GM13976 (cell line): ENCODE measurements at regions not wholly inside any gene's neighbourhood (a gene's known extent, or its start where the extent isn't known, plus 50 kb on each side); places are given as distances from the start of the nearest gene placed in this dataset.

ENCODE experiments used
- DNase-seq: peaks from one replicate; pipeline ENCODE4 v3.0.0; 2012; ENCODE audit warnings: low spot score
- in situ Hi-C: fragments of 300-500 bp; cut with MboI; formaldehyde crosslinking; loops from one replicate; pipeline ENCODE4 v1.12.0; 2022; ENCODE audit warnings: low sequenced_read_pairs, mixed read lengths, inconsistent platforms; ENCODE audit not compliant: unreplicated experiment
- TF ChIP-seq, protein P1 (sequence below): IDR thresholded peaks from 2 replicates; pipeline ENCODE4 v1.5.1; 2012; ENCODE audit warnings: borderline replicate concordance, mild to moderate bottlenecking; ENCODE audit not compliant: insufficient read depth; ENCODE audit errors: extremely low read depth, missing control alignments, control extremely low read depth

DNA sequence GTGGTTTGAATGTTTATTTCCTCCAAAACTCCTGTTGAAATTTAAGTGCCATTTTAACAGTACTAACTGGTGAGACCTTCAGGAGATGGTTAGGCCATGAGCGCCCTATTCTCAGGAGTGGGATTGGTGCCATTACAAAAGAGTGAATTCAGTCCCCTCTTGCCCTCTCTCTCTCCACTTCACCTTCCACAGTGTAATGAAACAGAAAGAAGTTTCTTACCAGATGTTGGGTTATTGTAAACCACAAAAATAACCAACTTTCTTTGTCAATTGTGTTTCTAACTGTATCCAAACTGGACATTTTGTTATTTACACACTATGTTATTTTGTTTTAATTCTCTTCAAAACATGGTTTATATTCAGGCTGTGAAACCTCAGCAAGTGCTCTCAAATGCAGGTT is 1734.3 kb downstream of the PCDH7 start:
- no peak for DNase-seq
- TF ChIP-seq, protein P1, sequence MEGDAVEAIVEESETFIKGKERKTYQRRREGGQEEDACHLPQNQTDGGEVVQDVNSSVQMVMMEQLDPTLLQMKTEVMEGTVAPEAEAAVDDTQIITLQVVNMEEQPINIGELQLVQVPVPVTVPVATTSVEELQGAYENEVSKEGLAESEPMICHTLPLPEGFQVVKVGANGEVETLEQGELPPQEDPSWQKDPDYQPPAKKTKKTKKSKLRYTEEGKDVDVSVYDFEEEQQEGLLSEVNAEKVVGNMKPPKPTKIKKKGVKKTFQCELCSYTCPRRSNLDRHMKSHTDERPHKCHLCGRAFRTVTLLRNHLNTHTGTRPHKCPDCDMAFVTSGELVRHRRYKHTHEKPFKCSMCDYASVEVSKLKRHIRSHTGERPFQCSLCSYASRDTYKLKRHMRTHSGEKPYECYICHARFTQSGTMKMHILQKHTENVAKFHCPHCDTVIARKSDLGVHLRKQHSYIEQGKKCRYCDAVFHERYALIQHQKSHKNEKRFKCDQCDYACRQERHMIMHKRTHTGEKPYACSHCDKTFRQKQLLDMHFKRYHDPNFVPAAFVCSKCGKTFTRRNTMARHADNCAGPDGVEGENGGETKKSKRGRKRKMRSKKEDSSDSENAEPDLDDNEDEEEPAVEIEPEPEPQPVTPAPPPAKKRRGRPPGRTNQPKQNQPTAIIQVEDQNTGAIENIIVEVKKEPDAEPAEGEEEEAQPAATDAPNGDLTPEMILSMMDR = no peak
- in situ Hi-C loops = no loop called here

DNA sequence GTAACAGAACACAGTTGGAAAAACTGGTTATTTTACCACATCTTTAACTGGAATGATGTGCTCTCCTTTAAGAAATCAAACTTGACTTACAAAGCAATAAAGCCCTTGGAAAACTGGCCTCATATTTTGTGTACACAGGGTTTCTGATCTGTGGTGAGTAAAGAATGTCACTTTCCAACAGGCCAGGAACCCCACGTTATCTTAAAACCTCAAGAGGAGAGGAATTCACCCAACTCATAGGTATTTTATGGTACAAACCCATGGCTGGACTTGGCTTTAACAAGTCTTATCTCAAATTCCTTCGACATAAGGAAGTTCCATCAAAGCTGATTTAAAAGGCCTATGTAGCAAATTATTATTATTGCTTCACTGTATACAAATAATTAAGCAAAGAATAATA is 1735.1 kb downstream of the PCDH7 start:
- no peak for DNase-seq
- in situ Hi-C loops = no loop called here
- TF ChIP-seq, protein P1 = no peak

DNA sequence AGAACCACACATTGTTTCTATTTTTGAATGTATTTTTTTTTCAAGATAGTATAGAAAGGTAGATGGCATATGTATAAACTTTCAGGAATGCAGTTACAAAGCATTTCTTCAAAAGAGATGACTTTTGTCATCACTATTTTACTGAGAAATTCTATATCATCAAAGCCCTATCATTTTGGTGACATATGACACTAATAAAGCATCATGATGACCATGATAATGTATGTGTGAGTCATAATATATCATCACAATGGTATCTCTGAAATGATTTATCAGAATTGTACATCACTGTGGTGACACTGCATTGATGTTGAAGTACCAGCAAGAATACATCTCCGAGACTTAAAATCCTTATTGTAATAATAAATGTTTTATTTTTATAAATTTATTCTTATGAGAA is 1740.8 kb downstream of the PCDH7 start:
- in situ Hi-C loops = no loop called here
- TF ChIP-seq, protein P1 = no peak
- DNase-seq = no peak

DNA sequence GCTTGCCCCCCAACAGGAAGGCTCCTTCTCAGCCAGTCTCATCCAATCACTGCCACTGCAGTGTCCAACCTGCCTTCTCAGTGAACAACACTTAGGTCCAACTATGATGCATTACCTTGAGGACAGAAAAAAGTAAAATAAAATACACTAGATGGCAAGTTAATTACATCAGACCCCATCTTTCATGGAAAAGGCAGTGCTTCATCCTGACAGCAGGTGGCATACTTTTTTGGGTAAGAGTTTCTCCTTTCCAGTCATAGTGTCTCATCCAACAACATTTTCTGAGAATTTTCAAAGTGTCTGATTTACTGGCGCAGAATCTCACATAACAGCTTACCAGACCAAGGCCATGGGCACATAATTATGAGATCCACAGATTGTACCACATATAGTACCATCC is 1742.8 kb downstream of the PCDH7 start:
- TF ChIP-seq, protein P1 = no peak

DNA sequence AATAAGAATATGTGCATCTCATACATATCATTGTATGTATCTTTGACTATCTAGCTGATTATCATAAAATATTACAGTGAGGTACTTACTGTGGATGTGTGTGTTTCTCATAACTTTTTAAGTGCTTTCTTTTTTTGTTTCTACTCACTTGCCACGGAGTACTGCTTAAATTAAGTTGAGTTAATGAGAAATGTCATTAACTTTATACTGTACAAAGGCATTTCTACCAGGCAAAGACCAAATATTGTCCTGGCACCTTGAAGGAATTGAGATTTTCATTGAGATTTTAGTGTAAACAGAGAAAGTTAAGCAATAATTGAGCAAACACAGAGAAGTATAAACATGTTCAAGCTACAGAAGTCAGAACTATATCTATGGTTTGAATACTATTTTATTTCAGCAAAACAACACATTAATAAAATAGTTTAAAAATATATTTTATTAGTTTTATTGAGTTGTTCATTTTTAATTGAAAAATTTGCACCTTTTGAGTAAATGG is 1750.0 kb downstream of the PCDH7 start:
- in situ Hi-C loops = no loop called here
- no peak for DNase-seq
- TF ChIP-seq, protein P1 = no peak

More for the DNA sequence above, 1742.8 kb downstream of the PCDH7 start:
- in situ Hi-C loops = no loop called here
- no peak for DNase-seq

DNA sequence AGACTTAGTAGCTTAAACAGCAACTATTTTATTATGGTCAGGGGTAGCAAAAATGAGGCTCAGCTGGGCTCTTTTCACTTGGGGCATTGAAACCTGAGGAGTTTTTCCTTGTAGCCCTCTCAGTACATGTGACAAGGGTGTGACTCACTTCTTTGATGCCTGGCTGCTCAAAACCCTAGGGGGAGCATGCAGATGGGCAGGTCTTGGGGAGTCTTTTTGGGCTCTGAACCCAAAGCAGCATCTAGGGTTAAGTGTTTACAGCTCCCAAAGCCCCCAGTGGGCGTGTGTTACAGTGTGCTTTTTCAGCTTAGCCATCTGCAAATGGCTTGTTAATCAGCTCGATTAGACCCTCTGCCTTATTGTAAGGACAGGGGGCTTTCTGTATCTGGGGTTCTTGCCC is 1752.7 kb downstream of the PCDH7 start:
- in situ Hi-C loops = no loop called here
- TF ChIP-seq, protein P1 = no peak
- no peak for DNase-seq

DNA sequence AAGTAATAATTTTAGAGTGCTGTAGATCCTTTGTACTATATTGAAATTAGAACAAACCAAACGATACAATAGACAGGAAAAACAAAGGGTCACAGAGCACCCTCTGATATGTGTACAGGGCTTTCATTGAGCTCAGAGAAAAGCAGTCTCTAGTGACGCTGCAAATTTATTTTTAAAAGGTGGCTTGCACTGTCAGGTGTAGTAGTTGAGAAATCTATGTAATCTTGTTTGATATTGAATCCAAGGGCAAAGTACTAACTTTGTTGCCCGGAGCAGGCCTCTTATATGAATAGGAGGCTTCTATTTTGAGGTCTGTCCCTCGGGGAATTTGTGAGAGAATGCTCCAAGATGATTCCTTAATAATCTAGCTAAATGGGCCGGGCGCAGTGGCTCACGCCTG is 1755.5 kb downstream of the PCDH7 start:
- DNase-seq = no peak
- in situ Hi-C loops = no loop called here
- TF ChIP-seq, protein P1 = no peak
